K562 (cell line): ENCODE measurements at regions not wholly inside any gene's neighbourhood (a gene's known extent, or its start where the extent isn't known, plus 50 kb on each side); places are given as distances from the start of the nearest gene placed in this dataset.

Source experiments
- ATF7 ChIP-seq: fragments of 450-650 bp; IDR thresholded peaks from 2 replicates; pipeline ENCODE4 v1.7.1; 2014; ENCODE audit warnings: mild to moderate bottlenecking, moderate library complexity
- CEBPB ChIP-seq: fragments of 450-650 bp; IDR thresholded peaks from 2 replicates; pipeline ENCODE4 v1.6.1; 2016; ENCODE audit warnings: missing genetic modification characterization, missing compliant biosample characterization
- KLF16 ChIP-seq: IDR thresholded peaks from 2 replicates; pipeline ENCODE4 v1.6.1; 2016; ENCODE audit warnings: antibody characterized with exemption
- MAZ ChIP-seq, 2 experiments: fragments of 450-650 bp in 1 of 2; sonication (generic) in 1 of 2; formaldehyde crosslinking; IDR thresholded peaks in 1 of 2; conservative IDR thresholded peaks in 1 of 2; 2 replicates each; pipeline versions ENCODE4 v1.4.0 to v1.5.0; 2020; ENCODE audit warnings: mild to moderate bottlenecking in 1 of 2, missing genetic modification reagents in 1 of 2
- NFE2 ChIP-seq: IDR thresholded peaks from 2 replicates; pipeline ENCODE4 v1.6.1; 2014; ENCODE audit warnings: antibody characterized with exemption, low read depth
- RBM34 ChIP-seq: fragments of 200-400 bp; formaldehyde crosslinking; IDR thresholded peaks from 2 replicates; pipeline ENCODE4 v1.6.1; 2018; ENCODE audit warnings: low read length, borderline replicate concordance; ENCODE audit not compliant: insufficient read depth
- XRCC3 ChIP-seq: fragments of 450-650 bp; IDR thresholded peaks from 2 replicates; pipeline ENCODE4 v1.6.1; 2017; ENCODE audit warnings: mild to moderate bottlenecking, moderate library complexity
- XRCC5 ChIP-seq: fragments of 200-400 bp; formaldehyde crosslinking; IDR thresholded peaks from 2 replicates; pipeline ENCODE4 v1.6.1; 2017; ENCODE audit warnings: low read depth, mild to moderate bottlenecking, low read length
- ZKSCAN3 ChIP-seq: fragments of 250-450 bp; sonication (Bioruptor Pico); IDR thresholded peaks from 2 replicates; pipeline ENCODE4 v1.4.0; 2020
- ZNF143 ChIP-seq: sonication (generic); formaldehyde crosslinking; IDR thresholded peaks from 2 replicates; pipeline ENCODE4 v1.9.0; 2022; ENCODE audit warnings: mild to moderate bottlenecking, missing genetic modification reagents
- ZNF318 ChIP-seq, 2 experiments: fragments of 450-650 bp; IDR thresholded peaks; 2 replicates each; pipeline ENCODE4 v1.6.1; 2016; ENCODE audit warnings: mild to moderate bottlenecking in 2 of 2, borderline replicate concordance in 1 of 2, low read depth in 1 of 2, moderate library complexity in 1 of 2
- ZNF740 ChIP-seq, 3 experiments: fragments of 200-800 bp in 1 of 3; sonication (Bioruptor generic) in 1 of 3; sonication (generic) in 1 of 3; formaldehyde crosslinking in 1 of 3; IDR thresholded peaks; 2 replicates each; pipeline versions ENCODE4 v1.6.1 to v1.8.0; 2016 to 2022; ENCODE audit warnings: mild to moderate bottlenecking in 2 of 3, missing compliant biosample characterization in 2 of 3, missing genetic modification characterization in 2 of 3, missing genetic modification reagents in 1 of 3
- TF ChIP-seq, protein P1 (sequence below): fragments of 250-450 bp; sonication (Bioruptor Pico); IDR thresholded peaks from 2 replicates; pipeline ENCODE4 v1.5.0; 2021
- TF ChIP-seq, protein P2 (sequence below): fragments of 250-450 bp; sonication (Bioruptor Pico); IDR thresholded peaks from 2 replicates; pipeline ENCODE4 v1.8.0; 2022; ENCODE audit warnings: inconsistent platforms, mild to moderate bottlenecking, moderate library complexity, borderline replicate concordance
- TF ChIP-seq, protein P3 (sequence below): fragments of 250-450 bp; sonication (Bioruptor Pico); IDR thresholded peaks from 2 replicates; pipeline ENCODE4 v1.8.0; 2021; ENCODE audit warnings: borderline replicate concordance, mild to moderate bottlenecking, moderate library complexity; ENCODE audit not compliant: poor library complexity, severe bottlenecking

- TF ChIP-seq ZNF740 (CRISPR knock-in tag; IDR thresholded peaks at IDR 0.05), result peak; percentile 73
- no peak for TF ChIP-seq ZNF740 (tag; IDR thresholded peaks at IDR 0.05)
- TF ChIP-seq RBM34, result no peak
- TF ChIP-seq ZNF318 (IDR thresholded peaks at IDR 0.05; ENCODE audit: borderline replicate concordance in 1 of 2, low read depth in 1 of 2), result peak in 1 of 2 experiments; percentile 95; a peak in 2 of 4 replicates
- peak; percentile 76 to 86; a peak in 2 of 4 replicates for TF ChIP-seq MAZ (CRISPR knock-in tag; conservative IDR thresholded peaks at IDR 0.05 in 1 of 2, IDR thresholded peaks at IDR 0.05 in 1 of 2)
- TF ChIP-seq, protein P1, sequence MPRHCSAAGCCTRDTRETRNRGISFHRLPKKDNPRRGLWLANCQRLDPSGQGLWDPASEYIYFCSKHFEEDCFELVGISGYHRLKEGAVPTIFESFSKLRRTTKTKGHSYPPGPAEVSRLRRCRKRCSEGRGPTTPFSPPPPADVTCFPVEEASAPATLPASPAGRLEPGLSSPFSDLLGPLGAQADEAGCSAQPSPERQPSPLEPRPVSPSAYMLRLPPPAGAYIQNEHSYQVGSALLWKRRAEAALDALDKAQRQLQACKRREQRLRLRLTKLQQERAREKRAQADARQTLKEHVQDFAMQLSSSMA (CRISPR knock-in tag), result no peak
- TF ChIP-seq ZKSCAN3 (CRISPR knock-in tag), result no peak
- TF ChIP-seq KLF16, result peak; percentile 87
- no peak for TF ChIP-seq XRCC3
- peak; percentile 78 for TF ChIP-seq CEBPB (tag)
- TF ChIP-seq, protein P2, sequence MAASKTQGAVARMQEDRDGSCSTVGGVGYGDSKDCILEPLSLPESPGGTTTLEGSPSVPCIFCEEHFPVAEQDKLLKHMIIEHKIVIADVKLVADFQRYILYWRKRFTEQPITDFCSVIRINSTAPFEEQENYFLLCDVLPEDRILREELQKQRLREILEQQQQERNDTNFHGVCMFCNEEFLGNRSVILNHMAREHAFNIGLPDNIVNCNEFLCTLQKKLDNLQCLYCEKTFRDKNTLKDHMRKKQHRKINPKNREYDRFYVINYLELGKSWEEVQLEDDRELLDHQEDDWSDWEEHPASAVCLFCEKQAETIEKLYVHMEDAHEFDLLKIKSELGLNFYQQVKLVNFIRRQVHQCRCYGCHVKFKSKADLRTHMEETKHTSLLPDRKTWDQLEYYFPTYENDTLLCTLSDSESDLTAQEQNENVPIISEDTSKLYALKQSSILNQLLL (CRISPR knock-in tag), result no peak
- TF ChIP-seq ZNF143 (CRISPR knock-in tag), result no peak
- TF ChIP-seq, protein P3, sequence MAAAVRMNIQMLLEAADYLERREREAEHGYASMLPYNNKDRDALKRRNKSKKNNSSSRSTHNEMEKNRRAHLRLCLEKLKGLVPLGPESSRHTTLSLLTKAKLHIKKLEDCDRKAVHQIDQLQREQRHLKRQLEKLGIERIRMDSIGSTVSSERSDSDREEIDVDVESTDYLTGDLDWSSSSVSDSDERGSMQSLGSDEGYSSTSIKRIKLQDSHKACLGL (CRISPR knock-in tag), result no peak
- peak; percentile 99 for TF ChIP-seq ATF7
- 0 out of 2 replicates have a peak, but pooled peaks have one; percentile 8 for TF ChIP-seq XRCC5
- TF ChIP-seq NFE2, result peak; percentile 78
Observed at GRCh38 chr12:113582521-113583218, 111.0 kb upstream of the LHX5 start (continued).
